HepG2 (cell line): ENCODE measurements at regions not wholly inside any gene's neighbourhood (a gene's known extent, or its start where the extent isn't known, plus 50 kb on each side); places are given as distances from the start of the nearest gene placed in this dataset.

Experiments used
- ATAC-seq: fragments of 200-7000 bp; cut with Tn5 transposase; 3 replicates; pipeline ENCODE4 v1.9.1; 2020; ENCODE audit warnings: mild to moderate bottlenecking, moderate library complexity
- BruUV-seq: library from RNA; stranded (reverse); fragments of 400-500 nt; replicated peaks from 2 replicates; lab custom pipeline; 2021; lab: Mats Ljungman, UMichigan
- CTCF ChIA-PET: fragments of 300-600 bp; formaldehyde crosslinking; extraction: SDS; loops from one replicate; lab custom pipeline; 2021; ENCODE audit warnings: low total read pairs, inconsistent platforms, low intra/inter-chr PET ratio; lab: Yijun Ruan, JAX
- POLR2A ChIA-PET: fragments of 350-600 bp; sonication (Branson Sonifier 250); formaldehyde crosslinking; loops from one replicate; lab custom pipeline; 2020; ENCODE audit warnings: antibody characterized with exemption, inconsistent platforms; lab: Yijun Ruan, JAX
- DNase-seq: peaks from one replicate; pipeline ENCODE4 v3.0.0-alpha.2; 2015; ENCODE audit warnings: low spot score
- FAIRE-seq: peaks from 3 replicates; lab custom pipeline; 2011; peaks lifted over from hg19 to GRCh38; lab: Jason Lieb, UNC
- H2AFZ ChIP-seq: one replicate; pipeline ENCODE4 v1.6.1; 2011; ENCODE audit warnings: low read length, inconsistent platforms
- H3K27ac ChIP-seq: fragments of 300-600 bp; 3 replicates; pipeline ENCODE4 v1.8.0; 2011; ENCODE audit warnings: mixed run types, mild to moderate bottlenecking, mixed read lengths, low read length, inconsistent platforms; ENCODE audit not compliant: insufficient read depth; ENCODE audit errors: extremely low read length
- H3K27me3 ChIP-seq, 2 experiments: fragments of 200-600 bp in 1 of 2; 2 replicates in 1 of 2; 3 replicates in 1 of 2; pipeline versions ENCODE4 v1.6.0 to v1.8.0; 2011; ENCODE audit warnings: low read length in 2 of 2, mild to moderate bottlenecking in 2 of 2, moderate library complexity in 2 of 2, inconsistent platforms in 1 of 2; ENCODE audit not compliant: insufficient read depth in 2 of 2, control insufficient read depth in 1 of 2
- H3K36me3 ChIP-seq, 2 experiments: fragments of 200-600 bp in 1 of 2; replicated peaks in 1 of 2; 2 replicates in 1 of 2; 3 replicates in 1 of 2; pipeline versions ENCODE4 v1.5.1 to v1.8.0; 2011; ENCODE audit warnings: low read length in 2 of 2, inconsistent platforms in 1 of 2; ENCODE audit not compliant: insufficient read depth in 2 of 2, control insufficient read depth in 1 of 2
- H3K4me1 ChIP-seq: 2 replicates; pipeline ENCODE4 v1.5.1; 2012; ENCODE audit warnings: low read length, inconsistent platforms; ENCODE audit not compliant: insufficient read depth
- H3K4me2 ChIP-seq: 2 replicates; pipeline ENCODE4 v1.6.0; 2011; ENCODE audit warnings: low read depth, low read length, inconsistent platforms
- H3K4me3 ChIP-seq, 3 experiments: fragments of 200-600 bp in 1 of 3; sonication (generic), shearing (Covaris generic) in 1 of 3; replicated peaks in 1 of 3; 2 replicates each; pipeline ENCODE4 v1.5.1; 2011 to 2016; ENCODE audit warnings: low read length in 3 of 3, inconsistent platforms in 2 of 3, low read depth in 2 of 3, mild to moderate bottlenecking in 2 of 3, control low read depth in 1 of 3, mixed read lengths in 1 of 3; ENCODE audit not compliant: insufficient read depth in 1 of 3
- H3K79me2 ChIP-seq: one replicate; pipeline ENCODE4 v1.6.1; 2011; ENCODE audit warnings: low read length, inconsistent platforms; ENCODE audit not compliant: insufficient read depth
- H3K9ac ChIP-seq: 2 replicates; pipeline ENCODE4 v1.6.0; 2011; ENCODE audit warnings: mild to moderate bottlenecking, low read depth, low read length, inconsistent platforms; ENCODE audit not compliant: insufficient read depth
- H3K9me3 ChIP-seq: 2 replicates; pipeline ENCODE4 v1.5.1; 2012; ENCODE audit warnings: mild to moderate bottlenecking, low read length
- H4K20me1 ChIP-seq: 2 replicates; pipeline ENCODE4 v1.6.0; 2011; ENCODE audit warnings: inconsistent platforms, mild to moderate bottlenecking, low read length, moderate library complexity; ENCODE audit not compliant: insufficient read depth
- FOXO1 ChIP-seq: sonication (generic); formaldehyde crosslinking; IDR thresholded peaks from 2 replicates; pipeline ENCODE4 v1.4.0; 2020; ENCODE audit warnings: missing genetic modification reagents
- MXD4 ChIP-seq: IDR thresholded peaks from 2 replicates; pipeline ENCODE4 v1.6.1; 2016; ENCODE audit warnings: mild to moderate bottlenecking, missing biosample characterization, missing genetic modification reagents
- NFIB ChIP-seq: sonication (generic); formaldehyde crosslinking; IDR thresholded peaks from 2 replicates; pipeline ENCODE4 v1.9.0; 2021; ENCODE audit warnings: missing genetic modification reagents, mild to moderate bottlenecking, borderline replicate concordance
- NR2F1 ChIP-seq, 2 experiments: fragments of 450-650 bp in 1 of 2; formaldehyde crosslinking in 1 of 2; IDR thresholded peaks; 2 replicates each; pipeline versions ENCODE4 v1.5.0 to v1.6.1; 2016 to 2020; ENCODE audit warnings: mild to moderate bottlenecking in 1 of 2, missing compliant biosample characterization in 1 of 2, missing genetic modification reagents in 1 of 2, moderate library complexity in 1 of 2
- SAFB2 ChIP-seq: sonication (generic); formaldehyde crosslinking; IDR thresholded peaks from 2 replicates; pipeline ENCODE4 v1.5.1; 2020; ENCODE audit warnings: missing genetic modification reagents, low read depth, mild to moderate bottlenecking, borderline replicate concordance
- TARDBP ChIP-seq: sonication (generic); formaldehyde crosslinking; IDR thresholded peaks from 2 replicates; pipeline ENCODE4 v1.8.0; 2022; ENCODE audit warnings: mild to moderate bottlenecking, missing genetic modification reagents
- TCF7 ChIP-seq: sonication (generic); IDR thresholded peaks from 2 replicates; pipeline ENCODE4 v1.6.1; 2016; ENCODE audit warnings: antibody characterized with exemption, low read depth
- YEATS4 ChIP-seq: sonication (generic); formaldehyde crosslinking; IDR thresholded peaks from 2 replicates; pipeline ENCODE4 v1.4.0; 2020; ENCODE audit warnings: missing genetic modification reagents, borderline replicate concordance
- ZC3H13 ChIP-seq: sonication (generic); formaldehyde crosslinking; IDR thresholded peaks from 2 replicates; pipeline ENCODE4 v1.8.1; 2023; ENCODE audit warnings: mild to moderate bottlenecking, missing genetic modification reagents, moderate library complexity
- ZNF225 ChIP-seq: sonication (generic); formaldehyde crosslinking; IDR thresholded peaks from 2 replicates; pipeline ENCODE4 v1.4.0; 2020; ENCODE audit warnings: mild to moderate bottlenecking, missing genetic modification reagents
- ZNF256 ChIP-seq: sonication (generic); formaldehyde crosslinking; conservative IDR thresholded peaks from 2 replicates; pipeline ENCODE4 v1.4.0; 2020; ENCODE audit warnings: missing genetic modification reagents
- ZNF619 ChIP-seq: sonication (generic); formaldehyde crosslinking; IDR thresholded peaks from 2 replicates; pipeline ENCODE4 v1.4.0; 2020; ENCODE audit warnings: mild to moderate bottlenecking, missing genetic modification reagents
- WGBS: methylation state at CpG from one replicate; pipeline ENCODE4 v1.1.6; 2017; ENCODE audit warnings: low lambda C conversion rate; 5-methylcytosine and 5-hydroxymethylcytosine counted together
- in situ Hi-C: cut with HindIII; loops from 2 replicates; pipeline ENCODE4 v1.10.0; 2017; ENCODE audit warnings: low pct_unique_long_range_greater_than_20kb; ENCODE audit not compliant: extremely low pct_ligation_motif_present
- intact Hi-C: fragments of 100-400 bp; cut with micrococcal nuclease; formaldehyde crosslinking; loops from one replicate; pipeline ENCODE4 v1.10.0; 2022; ENCODE audit not compliant: unreplicated experiment
- TF ChIP-seq, protein P1 (sequence below): sonication (generic); formaldehyde crosslinking; IDR thresholded peaks from 2 replicates; pipeline ENCODE4 v1.5.1; 2020; ENCODE audit warnings: missing genetic modification reagents, mild to moderate bottlenecking, borderline replicate concordance
- TF ChIP-seq, protein P2 (sequence below): sonication (generic); formaldehyde crosslinking; IDR thresholded peaks from 2 replicates; pipeline ENCODE4 v1.9.0; 2021; ENCODE audit warnings: missing genetic modification reagents, borderline replicate concordance
- TF ChIP-seq, protein P3 (sequence below): IDR thresholded peaks from 2 replicates; pipeline ENCODE4 v1.6.1; 2016
- TF ChIP-seq, protein P4 (sequence below): IDR thresholded peaks from 2 replicates; pipeline ENCODE4 v1.6.1; 2016; ENCODE audit warnings: low read depth, control low read depth
- TF ChIP-seq, protein P5 (sequence below): sonication (generic); formaldehyde crosslinking; IDR thresholded peaks from 2 replicates; pipeline ENCODE4 v1.5.0; 2020; ENCODE audit warnings: missing genetic modification reagents
- TF ChIP-seq, protein P6 (sequence below): IDR thresholded peaks from 2 replicates; pipeline ENCODE4 v1.6.1; 2016; ENCODE audit warnings: missing compliant biosample characterization, missing genetic modification reagents, borderline replicate concordance

DNA sequence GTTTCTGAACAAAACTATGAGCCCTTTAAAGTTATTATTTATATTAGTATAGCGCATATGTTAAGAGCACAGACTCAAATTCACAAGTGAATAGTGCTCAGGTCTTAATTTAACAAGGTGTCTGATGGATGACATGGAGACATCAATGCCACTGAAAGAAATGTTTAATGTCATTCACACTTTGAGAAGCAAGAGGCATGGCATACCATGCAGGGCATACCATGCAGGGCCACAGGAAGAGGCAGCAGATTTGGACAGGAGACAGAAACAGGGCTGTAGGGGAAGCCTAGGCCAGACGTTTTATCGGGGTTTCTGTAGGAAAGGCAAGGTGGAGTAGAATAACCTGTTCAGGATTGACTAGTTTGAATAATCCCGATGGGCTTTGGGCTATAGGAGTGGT, 150.2 kb upstream of the KCNH8 start:
- H4K20me1 ChIP-seq: no peaks in the 10 kb centered on the region
- no peak overlapping the region for H3K4me3 ChIP-seq
- no peak overlapping the region for H3K4me2 ChIP-seq
- FAIRE-seq: no peak
- no peaks in the 10 kb centered on the region for H3K4me1 ChIP-seq
- ChIA-PET POLR2A (no interaction called here), CTCF (no interaction called here)
- no peaks in the 10 kb centered on the region for H3K79me2 ChIP-seq
- in situ Hi-C loops: loop anchor here (25.0 kb wide), 1 partner anchor 436 kb away; no protein-coding TSS in a partner anchor
- DNase-seq: no peak
- H3K27me3 ChIP-seq: no peaks in the 10 kb centered on the region
- BruUV-seq: no TSS peak
- H3K9me3 ChIP-seq: peaks cover 17% of the 10 kb centered on the region; the same call in 1 of the 2 replicates
- H3K9ac ChIP-seq: no peak overlapping the region
- H3K27ac ChIP-seq: no peak overlapping the region
- 0% methylated on average over 4 of the region's 4 CpGs for WGBS
- H2AFZ ChIP-seq: no peak overlapping the region
- ATAC-seq: no peak
- H3K36me3 ChIP-seq: no peaks in the 10 kb centered on the region
- intact Hi-C loops: no loop called here
- TF ChIP-seq SAFB2 (CRISPR knock-in tag) (no peak), ZNF225 (CRISPR knock-in tag) (no peak), MXD4 (CRISPR knock-in tag) (no peak), NR2F1 (CRISPR knock-in tag; IDR thresholded peaks at IDR 0.05) (no peak), TCF7 (no peak), ZNF256 (CRISPR knock-in tag) (no peak), TARDBP (CRISPR knock-in tag) (no peak), YEATS4 (CRISPR knock-in tag) (no peak), ZC3H13 (CRISPR knock-in tag) (no peak), ZNF619 (no peak), FOXO1 (CRISPR knock-in tag) (no peak), NFIB (CRISPR knock-in tag) (no peak)
- TF ChIP-seq, protein P1, sequence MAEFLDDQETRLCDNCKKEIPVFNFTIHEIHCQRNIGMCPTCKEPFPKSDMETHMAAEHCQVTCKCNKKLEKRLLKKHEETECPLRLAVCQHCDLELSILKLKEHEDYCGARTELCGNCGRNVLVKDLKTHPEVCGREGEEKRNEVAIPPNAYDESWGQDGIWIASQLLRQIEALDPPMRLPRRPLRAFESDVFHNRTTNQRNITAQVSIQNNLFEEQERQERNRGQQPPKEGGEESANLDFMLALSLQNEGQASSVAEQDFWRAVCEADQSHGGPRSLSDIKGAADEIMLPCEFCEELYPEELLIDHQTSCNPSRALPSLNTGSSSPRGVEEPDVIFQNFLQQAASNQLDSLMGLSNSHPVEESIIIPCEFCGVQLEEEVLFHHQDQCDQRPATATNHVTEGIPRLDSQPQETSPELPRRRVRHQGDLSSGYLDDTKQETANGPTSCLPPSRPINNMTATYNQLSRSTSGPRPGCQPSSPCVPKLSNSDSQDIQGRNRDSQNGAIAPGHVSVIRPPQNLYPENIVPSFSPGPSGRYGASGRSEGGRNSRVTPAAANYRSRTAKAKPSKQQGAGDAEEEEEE (CRISPR knock-in tag): no peak
- TF ChIP-seq, protein P2, sequence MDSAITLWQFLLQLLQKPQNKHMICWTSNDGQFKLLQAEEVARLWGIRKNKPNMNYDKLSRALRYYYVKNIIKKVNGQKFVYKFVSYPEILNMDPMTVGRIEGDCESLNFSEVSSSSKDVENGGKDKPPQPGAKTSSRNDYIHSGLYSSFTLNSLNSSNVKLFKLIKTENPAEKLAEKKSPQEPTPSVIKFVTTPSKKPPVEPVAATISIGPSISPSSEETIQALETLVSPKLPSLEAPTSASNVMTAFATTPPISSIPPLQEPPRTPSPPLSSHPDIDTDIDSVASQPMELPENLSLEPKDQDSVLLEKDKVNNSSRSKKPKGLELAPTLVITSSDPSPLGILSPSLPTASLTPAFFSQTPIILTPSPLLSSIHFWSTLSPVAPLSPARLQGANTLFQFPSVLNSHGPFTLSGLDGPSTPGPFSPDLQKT (CRISPR knock-in tag): no peak
- TF ChIP-seq, protein P3, sequence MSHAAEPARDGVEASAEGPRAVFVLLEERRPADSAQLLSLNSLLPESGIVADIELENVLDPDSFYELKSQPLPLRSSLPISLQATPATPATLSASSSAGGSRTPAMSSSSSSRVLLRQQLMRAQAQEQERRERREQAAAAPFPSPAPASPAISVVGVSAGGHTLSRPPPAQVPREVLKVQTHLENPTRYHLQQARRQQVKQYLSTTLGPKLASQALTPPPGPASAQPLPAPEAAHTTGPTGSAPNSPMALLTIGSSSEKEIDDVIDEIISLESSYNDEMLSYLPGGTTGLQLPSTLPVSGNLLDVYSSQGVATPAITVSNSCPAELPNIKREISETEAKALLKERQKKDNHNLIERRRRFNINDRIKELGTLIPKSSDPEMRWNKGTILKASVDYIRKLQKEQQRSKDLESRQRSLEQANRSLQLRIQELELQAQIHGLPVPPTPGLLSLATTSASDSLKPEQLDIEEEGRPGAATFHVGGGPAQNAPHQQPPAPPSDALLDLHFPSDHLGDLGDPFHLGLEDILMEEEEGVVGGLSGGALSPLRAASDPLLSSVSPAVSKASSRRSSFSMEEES: no peak
- TF ChIP-seq, protein P4, sequence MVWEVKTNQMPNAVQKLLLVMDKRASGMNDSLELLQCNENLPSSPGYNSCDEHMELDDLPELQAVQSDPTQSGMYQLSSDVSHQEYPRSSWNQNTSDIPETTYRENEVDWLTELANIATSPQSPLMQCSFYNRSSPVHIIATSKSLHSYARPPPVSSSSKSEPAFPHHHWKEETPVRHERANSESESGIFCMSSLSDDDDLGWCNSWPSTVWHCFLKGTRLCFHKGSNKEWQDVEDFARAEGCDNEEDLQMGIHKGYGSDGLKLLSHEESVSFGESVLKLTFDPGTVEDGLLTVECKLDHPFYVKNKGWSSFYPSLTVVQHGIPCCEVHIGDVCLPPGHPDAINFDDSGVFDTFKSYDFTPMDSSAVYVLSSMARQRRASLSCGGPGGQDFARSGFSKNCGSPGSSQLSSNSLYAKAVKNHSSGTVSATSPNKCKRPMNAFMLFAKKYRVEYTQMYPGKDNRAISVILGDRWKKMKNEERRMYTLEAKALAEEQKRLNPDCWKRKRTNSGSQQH (CRISPR knock-in tag): no peak
- TF ChIP-seq, protein P5, sequence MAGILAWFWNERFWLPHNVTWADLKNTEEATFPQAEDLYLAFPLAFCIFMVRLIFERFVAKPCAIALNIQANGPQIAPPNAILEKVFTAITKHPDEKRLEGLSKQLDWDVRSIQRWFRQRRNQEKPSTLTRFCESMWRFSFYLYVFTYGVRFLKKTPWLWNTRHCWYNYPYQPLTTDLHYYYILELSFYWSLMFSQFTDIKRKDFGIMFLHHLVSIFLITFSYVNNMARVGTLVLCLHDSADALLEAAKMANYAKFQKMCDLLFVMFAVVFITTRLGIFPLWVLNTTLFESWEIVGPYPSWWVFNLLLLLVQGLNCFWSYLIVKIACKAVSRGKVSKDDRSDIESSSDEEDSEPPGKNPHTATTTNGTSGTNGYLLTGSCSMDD: no peak
- TF ChIP-seq, protein P6, sequence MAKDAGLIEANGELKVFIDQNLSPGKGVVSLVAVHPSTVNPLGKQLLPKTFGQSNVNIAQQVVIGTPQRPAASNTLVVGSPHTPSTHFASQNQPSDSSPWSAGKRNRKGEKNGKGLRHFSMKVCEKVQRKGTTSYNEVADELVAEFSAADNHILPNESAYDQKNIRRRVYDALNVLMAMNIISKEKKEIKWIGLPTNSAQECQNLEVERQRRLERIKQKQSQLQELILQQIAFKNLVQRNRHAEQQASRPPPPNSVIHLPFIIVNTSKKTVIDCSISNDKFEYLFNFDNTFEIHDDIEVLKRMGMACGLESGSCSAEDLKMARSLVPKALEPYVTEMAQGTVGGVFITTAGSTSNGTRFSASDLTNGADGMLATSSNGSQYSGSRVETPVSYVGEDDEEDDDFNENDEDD (CRISPR knock-in tag): no peak
- TF ChIP-seq, all 625 proteins: peak for 0
